DMS53 treated with DMSO at 0.1 percent for 48 hours (cell line): ENCODE measurements at regions not wholly inside any gene's neighbourhood (a gene's known extent, or its start where the extent isn't known, plus 50 kb on each side); places are given as distances from the start of the nearest gene placed in this dataset.

Source experiments
- DNase-seq: peaks from one replicate; lab custom pipeline; 2025; ENCODE audit not compliant: unreplicated experiment; lab: John Stamatoyannopoulos, UW

DNA sequence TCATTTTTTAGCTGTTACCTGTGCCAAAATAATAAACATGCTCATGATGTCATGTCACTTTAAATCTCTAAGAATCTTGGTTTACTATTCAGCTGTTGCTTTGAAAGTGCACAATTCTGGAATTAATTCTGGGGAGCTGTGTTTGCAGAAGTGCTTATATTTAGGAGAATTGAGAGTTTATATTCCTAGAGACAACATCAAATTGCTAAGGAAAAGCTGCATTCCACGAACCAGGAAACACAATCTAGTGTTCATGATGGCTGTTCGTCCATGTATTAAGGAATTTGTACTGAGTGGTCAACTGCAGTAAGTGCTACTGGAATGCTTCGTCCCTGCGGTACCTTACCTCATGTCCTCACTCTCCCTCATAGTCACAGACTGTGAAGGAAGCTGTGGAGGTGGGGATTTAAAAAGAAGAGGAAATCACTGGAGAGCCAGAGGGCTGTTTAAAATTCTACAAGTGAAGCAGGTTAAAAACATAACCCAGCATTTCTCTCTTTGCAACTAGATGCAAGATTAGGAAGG lies 161.0 kb downstream of the TRMT11 start:
- no peak for DNase-seq

DNA sequence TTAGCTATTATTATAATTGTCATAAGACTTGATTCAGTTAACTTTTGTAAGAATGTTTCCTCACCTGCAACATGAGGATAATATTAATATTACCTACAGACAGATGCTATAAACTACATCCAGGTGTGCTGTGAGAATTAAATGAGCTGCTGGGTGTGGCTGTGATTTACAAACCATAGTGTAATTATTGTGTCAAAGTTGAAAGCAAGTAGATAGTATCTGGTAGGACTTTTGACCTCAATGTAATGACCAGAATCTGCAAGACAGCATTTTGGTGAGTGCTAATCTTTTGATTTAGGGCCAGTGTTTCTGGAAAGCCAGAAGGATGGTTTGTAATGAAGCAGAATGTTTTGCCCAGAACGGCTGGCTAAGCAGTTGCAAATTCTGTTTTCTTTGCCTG lies 162.5 kb downstream of the TRMT11 start:
- no peak for DNase-seq

DNA sequence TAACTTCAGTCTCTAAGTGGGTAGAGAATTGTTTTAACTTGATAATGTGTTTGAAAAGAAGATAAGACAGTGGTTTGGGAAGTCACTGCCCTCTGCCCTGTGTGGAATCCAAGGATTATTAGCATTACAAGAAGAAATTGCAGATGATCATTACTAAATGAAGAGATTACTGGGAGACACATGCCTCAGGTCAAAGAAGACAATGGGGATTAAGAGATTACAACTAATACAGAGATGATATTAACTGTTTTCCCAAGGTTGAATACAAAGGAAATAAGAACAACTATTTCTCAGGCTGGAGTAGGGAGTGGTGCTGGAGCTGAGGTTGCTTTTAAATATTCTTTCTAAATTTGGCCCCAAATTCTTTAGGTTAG lies 166.0 kb downstream of the TRMT11 start:
- no peak for DNase-seq

DNA sequence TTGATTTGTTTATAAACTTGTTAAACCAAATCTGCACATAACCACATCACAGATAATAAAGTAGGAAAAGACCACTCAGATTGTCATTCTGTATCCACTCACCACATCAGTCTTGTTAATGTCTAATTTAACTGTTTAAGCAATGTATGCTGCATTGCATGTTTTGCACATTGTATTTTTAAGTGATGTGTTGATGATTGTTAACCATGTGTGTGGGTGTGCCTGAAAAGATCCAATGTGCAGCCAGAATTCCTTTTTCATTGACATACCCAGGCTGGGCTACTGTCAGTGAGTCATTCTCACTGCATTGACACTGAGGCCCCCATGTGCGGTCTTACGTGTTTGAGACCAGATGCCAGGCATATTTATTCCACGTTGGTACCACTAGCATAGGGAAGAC lies 167.3 kb downstream of the TRMT11 start:
- DNase-seq, result no peak

DNA sequence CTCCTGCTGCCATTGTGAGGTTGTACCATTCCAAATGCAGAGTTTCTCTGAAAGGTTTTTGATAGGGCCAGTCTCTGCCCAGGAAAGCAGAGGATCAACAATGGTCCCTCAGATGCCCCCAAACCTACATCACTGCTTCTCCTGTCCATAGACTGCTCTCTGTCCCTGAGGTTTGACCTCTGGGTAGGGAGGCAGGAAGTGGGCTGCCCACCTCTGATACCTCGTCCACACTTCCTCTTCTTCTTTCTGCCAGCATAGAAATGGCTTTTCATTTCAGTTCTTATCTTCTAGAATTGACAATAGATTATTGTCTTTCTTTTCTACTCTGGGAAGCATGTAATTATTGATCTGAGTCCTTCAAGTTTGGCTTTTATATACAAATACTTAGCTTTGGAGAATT lies 170.6 kb downstream of the TRMT11 start:
- DNase-seq, result no peak

DNA sequence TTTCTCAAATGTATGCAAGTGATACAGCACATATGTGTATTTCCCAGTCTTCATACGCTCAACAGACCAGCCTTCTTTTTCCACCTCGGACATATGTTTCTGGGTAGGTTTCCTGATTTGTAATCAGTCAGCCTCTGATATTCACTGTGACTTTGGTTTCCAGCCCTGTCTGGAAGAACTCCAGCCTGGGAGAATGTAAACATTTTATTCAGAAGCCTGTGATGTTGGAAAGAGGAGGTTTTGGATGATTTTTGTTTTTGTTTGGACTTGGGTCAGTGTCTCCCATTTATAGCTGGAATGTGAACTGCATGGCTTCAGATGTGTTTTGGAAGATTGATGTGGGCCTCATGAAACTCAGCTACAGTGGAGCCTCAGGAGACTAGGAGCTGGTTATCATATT lies 172.2 kb upstream of the CENPW start:
- DNase-seq, result no peak

DNA sequence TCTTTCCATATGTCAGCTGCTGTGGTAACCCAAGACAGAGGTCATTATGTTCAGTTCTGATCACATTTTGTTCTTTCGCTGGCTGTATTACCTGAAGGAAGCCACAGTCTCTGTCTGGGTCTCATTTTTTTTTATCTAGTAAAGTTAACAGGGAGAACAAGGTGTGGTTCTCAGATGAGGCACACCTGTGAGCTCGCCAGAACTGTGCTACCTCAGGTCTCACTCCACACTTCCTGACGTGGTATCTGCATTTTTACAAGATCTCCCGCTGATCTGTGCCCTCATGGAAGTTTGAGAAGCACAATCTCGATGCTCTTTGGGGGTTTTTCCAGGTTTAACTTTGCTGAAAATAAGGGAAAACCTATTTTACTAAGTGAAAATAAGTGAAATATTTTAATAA lies 169.5 kb upstream of the CENPW start:
- DNase-seq, result no peak

DNA sequence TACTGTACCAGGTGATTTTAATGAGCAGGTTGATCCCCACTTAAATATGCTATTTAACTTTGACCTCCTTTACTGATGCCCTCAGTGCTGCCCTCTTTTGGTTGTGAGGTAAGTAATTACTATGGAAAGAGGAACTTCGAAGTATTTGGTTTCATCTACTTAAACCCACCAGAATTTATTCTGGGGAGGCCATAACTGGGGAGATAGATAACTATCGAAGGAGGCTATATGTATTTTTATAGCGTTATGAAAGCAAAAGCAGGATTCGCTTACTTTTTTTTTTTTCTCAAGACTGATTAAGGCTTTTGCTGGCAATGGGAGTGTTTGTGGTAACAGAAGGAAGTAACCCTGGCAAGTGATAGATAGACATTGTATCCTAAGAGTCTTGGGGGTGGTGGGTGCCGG lies 168.9 kb upstream of the CENPW start:
- DNase-seq, result no peak

DNA sequence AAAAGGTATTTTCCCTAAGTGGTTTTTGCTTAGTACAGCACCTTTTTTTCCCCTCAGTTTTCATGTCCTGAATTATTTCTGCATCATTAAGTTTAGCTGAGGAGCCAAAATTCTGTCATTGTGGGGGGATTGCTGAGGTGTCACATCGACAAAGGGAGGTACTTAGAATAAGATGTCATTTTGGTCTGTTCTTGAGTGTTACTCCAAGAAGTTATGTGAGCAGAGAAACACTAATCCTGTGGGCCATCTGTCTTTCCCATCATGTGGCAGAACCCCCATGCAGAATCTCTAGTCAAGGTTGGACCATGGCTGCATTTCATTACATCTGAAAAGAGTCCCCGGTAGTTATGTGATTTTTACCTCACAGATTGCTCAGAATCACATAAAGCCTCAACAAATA lies 167.8 kb upstream of the CENPW start:
- no peak for DNase-seq

DNA sequence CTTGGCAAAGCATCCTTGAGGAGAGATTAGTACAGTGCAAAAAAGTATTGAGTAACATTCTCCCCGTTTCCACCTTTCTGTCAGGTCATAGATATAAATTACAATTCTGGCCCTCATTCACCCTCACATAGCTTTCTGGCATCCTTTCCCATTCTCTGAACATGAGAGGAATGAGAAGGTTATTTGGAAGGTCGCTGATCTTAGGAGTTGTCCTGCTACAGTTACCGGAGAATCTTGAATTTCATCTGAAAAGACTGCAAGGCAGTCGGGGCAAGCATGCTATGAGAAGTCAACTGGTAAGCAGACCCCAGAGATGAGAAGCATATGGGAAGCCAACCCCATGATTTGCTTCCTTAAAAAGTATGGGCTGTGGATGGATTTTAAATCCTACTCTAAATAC lies 166.7 kb upstream of the CENPW start:
- no peak for DNase-seq

DNA sequence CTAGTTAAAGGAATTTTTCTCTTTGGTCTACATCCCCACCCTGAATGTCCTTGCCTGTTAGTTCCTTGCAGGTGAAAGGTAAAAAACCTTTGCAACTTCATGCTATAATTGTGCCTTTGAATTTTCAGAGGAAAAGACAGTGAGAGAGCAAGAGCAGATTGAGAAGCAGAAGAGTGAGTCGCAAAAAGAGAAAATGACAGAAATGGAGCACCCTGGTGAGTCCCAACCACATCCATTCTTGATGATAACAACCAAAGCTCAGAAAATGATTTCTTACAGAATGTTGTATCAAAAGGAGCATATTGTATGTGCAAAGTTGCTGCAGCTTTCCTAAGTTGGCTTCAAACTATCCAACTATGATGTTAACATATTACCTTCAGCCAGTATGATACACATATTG lies 165.2 kb upstream of the CENPW start:
- no peak for DNase-seq

DNA sequence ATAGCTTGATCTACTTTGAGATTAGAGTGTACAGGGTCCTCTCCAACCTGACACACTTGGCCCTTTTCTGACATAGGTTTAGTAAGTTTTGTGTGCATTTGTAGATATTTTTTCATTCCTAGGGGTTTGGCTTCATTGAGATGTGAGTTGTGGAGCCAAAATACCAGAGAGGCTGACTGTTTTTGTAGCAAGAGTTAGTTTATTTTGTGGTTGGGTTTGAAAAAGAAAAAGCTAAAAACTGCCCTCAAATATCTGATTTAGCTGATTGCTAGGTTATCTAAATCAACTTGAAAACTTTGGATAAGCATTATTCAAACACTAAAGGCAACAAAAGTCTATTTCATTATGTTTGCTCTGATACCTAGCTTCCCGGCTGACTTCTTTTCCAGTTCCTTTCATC lies 164.7 kb upstream of the CENPW start:
- DNase-seq, result no peak

DNA sequence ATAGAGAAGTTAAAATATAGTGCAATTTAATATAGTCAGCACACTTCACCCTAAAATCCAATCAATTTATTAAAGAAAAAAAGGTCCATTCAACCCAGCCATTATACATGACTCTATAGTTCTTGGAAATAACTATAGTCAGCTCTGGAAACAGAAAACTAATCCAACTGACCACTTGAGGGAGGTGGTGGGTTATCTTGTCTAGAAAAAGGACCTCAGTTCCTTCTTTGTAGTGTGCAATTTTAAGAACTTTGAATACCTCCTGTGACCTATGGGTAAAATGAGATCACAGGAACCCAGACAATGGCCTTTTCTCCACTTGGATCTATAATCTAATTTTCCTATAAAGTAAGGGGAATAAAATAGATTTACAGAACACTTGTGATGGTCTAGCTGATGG lies 163.6 kb upstream of the CENPW start:
- no peak for DNase-seq

DNA sequence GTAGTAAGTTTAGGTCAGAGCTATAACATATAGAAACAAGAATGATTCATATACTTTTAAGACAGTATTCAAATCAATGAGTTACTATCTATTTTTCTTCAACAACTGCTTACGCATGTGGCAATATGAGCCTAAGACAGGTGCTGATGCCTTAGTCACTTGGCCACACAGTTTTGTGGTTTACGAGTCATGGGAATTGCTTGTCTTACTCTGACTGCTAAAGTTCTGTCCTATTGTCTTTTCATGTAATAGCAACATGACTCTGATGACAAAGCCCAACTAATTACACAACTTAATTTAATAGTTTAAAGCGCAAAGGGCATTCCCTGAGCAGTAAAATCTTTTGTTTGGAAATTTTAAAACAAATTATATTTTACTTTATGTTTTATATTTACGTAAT lies 159.3 kb upstream of the CENPW start:
- no peak for DNase-seq

DNA sequence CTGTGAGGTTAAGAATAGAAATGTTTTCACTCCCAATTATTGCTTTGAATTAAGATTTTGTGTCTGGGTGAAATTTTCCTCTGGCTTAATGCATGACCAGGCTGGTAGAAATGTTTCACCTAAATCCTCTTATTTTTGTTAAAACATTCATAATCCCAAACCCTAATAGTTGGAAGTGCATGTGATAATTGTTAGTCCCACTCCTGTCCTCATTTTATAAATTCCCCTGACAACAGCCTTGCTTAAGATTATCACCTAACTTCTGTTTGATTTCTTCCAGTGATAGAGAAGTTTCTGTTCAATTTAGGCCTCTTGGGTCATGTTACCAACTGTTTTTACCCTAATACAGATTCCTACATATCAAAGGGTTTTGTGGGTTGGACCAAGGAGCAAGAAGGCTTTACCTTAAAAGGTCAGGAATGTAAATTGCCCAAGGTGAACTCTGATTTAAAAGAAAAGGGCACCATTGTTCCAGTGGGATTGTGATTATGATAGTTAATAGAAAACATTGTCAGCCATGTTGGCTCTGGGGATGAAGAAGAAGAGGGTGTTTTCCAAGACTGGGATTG lies 158.7 kb upstream of the CENPW start:
- DNase-seq, result no peak

DNA sequence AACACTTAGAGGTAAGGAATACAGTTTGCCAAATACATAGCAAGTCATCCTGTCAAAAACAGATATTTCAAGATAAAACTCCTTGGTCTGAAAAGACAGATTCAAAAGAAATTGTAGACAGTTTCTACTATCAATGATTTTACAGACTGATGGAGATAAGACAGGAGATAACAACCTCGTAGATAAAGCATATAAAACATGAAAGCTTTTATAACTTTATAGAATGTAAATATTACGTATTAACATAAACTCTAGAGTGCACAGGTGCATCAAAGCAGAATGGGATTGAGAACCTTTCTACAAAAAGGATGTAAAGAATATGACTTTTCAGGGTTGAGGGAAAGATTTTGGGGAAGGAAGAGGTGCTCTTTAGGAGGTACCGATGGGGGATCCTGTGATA lies 158.0 kb upstream of the CENPW start:
- DNase-seq, result no peak

DNA sequence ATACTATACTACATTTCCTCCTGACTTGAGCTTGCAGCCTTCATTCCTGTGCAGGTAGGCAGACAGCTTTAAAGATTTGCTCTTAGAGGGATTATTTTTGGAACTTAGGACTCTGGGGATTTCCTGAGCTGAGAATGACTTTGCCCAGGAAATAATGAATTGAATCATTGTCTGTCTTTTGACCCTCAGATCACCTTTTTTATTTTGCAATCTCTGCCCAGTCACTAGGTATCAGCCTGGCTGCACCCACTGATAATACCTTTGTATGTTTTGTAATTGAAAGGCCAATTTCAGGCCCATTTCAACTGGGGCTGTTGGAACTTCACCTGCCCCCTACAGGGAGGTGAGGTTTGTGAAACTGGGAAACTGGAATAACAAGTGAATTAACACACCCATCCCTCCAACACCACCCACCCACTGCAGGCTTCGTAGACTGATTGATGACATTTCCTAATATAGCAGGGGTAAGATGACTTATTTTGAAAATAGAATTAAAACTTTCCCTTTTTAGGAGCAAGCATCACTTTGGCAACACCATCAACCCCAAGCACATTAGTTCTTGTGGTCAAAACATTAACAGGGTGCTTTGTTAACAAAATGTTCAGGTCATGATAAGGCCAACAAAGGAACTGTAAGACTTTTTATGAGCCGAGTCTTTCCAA lies 157.1 kb upstream of the CENPW start:
- no peak for DNase-seq

DNA sequence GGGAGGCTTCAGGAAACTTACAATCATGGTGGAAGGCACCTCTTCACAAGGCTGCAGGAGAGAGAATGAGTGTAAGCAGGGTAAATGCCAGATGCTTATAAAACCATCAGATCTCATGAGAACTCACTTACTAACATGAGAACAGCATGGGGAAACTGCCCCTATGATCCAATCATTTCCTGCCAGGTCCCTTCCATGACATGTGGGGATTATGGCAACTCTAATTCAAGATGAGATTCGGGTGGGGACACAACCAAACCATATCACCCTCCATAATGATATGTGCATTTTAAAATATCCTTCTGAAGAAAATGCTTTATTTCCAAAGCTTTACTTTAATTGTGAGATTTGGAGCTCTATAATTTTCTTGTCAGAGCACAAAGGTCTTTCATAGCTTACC lies 154.1 kb upstream of the CENPW start:
- DNase-seq, result no peak

DNA sequence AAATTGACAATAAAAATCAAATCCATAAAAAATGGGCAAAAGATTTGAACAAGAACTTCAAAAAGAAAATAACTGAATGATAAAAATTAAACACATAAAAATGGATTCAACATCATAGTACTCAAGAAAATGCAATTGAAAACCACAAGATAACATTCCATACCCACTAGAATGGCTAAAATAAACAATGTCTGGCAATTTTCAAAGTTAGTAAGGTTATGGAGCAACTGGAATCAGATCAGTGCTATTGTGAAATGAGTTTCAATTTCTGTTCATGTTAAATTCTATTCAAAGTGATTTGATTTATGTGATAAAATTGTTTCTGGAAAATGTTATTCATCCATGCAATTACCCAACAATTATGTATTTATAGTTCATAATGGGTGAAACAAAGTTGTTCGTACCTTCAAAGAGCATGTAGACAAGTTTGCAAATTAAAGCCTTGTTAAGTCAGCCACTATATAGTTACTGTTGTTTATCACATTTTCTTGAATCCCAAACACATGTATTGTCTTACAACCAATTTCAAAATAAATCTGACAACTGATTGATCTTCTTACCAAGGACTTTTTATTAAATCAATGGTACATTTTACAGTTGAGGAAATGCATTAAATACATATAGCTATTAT lies 151.5 kb upstream of the CENPW start:
- no peak for DNase-seq

DNA sequence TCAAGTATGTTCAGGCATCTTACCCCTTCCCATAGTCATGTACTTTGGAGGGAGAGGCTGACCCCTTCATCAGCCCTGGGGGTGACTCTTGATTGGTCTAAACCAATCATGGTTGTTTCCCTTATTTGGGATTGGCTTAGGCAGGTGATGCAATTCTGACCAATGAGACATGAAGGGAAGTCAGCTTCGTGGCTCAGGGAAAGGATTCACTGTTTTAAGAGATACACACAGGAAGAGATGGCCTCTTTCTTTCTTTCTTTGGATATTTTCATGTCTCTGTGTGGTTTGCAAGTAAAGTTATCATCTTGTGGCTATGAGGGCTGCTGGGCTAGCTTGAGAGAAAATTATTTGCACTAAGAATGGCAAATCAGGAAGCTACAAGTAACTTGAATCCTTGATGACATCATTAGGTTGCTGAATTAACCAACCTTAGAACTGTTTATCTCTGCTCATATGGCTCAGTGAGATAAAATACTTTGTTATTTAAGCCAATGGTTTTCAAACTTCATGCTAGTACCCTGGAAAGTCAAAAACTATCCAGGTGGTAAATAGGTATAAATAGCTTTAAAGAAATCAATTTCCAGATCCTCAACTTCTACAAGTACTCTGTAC lies 144.2 kb upstream of the CENPW start:
- no peak for DNase-seq

DNA sequence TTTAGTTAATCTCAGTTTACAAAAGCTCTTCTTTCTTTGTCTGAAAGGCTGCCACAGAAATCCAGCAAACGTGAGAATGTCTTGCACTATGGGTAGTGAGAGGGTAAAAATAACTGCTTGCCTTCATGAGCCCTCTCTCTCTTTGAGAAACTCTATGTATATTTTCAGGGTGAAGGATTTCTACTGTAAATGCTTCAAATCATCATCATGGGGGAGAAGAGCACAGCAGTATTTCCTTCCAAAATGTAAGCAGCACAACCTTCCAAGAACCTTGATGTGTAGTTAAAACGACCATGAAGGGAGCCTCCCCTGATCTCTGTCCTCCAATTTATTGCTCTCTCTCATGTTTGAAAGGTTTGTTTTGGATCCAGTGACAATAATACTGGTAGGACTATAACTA lies 141.3 kb upstream of the CENPW start:
- DNase-seq, result no peak

DNA sequence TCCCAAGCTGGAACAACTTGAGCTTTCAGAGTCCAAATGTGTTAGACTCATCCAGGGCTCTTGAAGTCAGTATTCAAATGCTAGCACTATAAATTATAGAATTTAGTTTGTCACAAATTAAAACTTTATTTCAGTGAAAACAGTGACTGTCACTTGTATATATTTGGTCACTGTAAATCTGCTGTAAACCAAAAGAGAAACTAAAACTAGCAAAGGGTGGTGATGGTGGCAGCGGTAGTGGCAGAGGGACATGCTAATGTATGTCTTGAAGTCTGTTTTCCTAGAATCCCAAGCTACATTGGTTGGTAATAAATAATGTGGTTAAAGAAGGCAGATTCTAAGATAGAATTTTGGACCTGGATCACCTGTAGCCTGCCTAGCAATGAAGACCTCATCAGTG lies 140.4 kb upstream of the CENPW start:
- DNase-seq, result no peak
